HFFc6 (cell line): ENCODE measurements at regions not wholly inside any gene's neighbourhood (a gene's known extent, or its start where the extent isn't known, plus 50 kb on each side); places are given as distances from the start of the nearest gene placed in this dataset.
A peak's percentile ranks its signal among the peaks of the same experiment; 100 is the strongest.

Source experiments
- DNase-seq: peaks from one replicate; pipeline ENCODE4 v3.0.0-alpha.2; 2018
- H3K27ac Mint-ChIP-seq: 2 replicates; pipeline ENCODE4 v1.8.0; 2020; ENCODE audit warnings: mild to moderate bottlenecking, mixed read lengths
- H3K27me3 Mint-ChIP-seq: 2 replicates; pipeline ENCODE4 v1.8.0; 2021; ENCODE audit warnings: mild to moderate bottlenecking, moderate library complexity, mixed read lengths; ENCODE audit not compliant: insufficient read depth
- H3K36me3 Mint-ChIP-seq: 2 replicates; pipeline ENCODE4 v1.8.0; 2021; ENCODE audit warnings: low read depth, mixed read lengths
- H3K4me1 Mint-ChIP-seq: 2 replicates; pipeline ENCODE4 v1.8.0; 2020; ENCODE audit warnings: low read depth, mixed read lengths
- H3K4me3 Mint-ChIP-seq: 2 replicates; pipeline ENCODE4 v1.8.0; 2020; ENCODE audit warnings: mild to moderate bottlenecking, moderate library complexity, mixed read lengths
- H3K9me3 Mint-ChIP-seq: 2 replicates; pipeline ENCODE4 v1.8.0; 2020; ENCODE audit warnings: mild to moderate bottlenecking, mixed read lengths
- CTCF ChIP-seq: fragments of 200-600 bp; sonication (generic); IDR thresholded peaks from 2 replicates; pipeline ENCODE4 v1.5.0; 2021; ENCODE audit warnings: antibody characterized with exemption, mild to moderate bottlenecking

DNA sequence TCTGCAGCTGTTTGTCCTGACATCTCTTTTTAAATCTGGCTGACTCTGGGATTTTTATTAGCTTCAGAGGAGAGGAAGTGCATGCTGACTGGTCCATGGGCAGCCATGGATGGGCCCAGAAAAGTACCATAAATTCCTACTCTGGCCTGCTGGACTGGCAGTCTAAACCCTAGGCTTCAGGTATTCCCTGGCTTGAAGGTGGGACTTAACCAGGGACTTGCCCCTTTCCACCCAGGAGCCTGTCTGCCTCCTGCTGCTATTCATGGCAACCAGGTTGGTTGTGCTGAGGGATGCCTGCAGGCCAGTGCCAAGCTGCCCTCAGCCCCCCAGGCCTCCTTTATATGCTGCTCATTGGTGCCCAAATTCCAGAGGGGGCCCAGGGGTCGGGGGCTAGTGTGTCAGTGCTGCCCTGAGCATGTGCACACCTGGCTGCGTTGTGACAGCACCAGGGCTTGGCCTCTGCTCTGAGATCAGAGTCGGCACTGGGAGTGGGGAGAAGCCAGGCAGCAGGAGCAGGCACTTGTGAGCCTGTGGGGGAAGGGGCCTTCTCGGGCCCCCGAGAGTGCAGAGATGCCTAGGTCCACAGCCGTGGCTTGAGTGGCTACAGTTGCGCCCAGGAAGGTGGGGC, 195.7 kb upstream of the TFPI start:
- Mint-ChIP-seq H3K36me3 (no peaks in the 10 kb centered on the region), H3K4me1 (0 out of 2 replicates have a peak, but pooled peaks cover 6% of the 10 kb centered on the region), H3K9me3 (no peaks in the 10 kb centered on the region), H3K27ac (no peak overlapping the region), H3K4me3 (no peak overlapping the region), H3K27me3 (no peaks in the 10 kb centered on the region)
- no peak for TF ChIP-seq CTCF
- DNase-seq: no peak

GRCh38 chr2:187768995-187769394, 214.8 kb upstream of the TFPI start:
- Mint-ChIP-seq H3K4me3 (no peak overlapping the region), H3K36me3 (no peaks in the 10 kb centered on the region), H3K4me1 (peaks cover 8% of the 10 kb centered on the region), H3K27me3 (no peaks in the 10 kb centered on the region; the same call in 1 of the 2 replicates), H3K9me3 (no peaks in the 10 kb centered on the region), H3K27ac (no peak overlapping the region)
- no peak for DNase-seq
- no peak for TF ChIP-seq CTCF

DNA sequence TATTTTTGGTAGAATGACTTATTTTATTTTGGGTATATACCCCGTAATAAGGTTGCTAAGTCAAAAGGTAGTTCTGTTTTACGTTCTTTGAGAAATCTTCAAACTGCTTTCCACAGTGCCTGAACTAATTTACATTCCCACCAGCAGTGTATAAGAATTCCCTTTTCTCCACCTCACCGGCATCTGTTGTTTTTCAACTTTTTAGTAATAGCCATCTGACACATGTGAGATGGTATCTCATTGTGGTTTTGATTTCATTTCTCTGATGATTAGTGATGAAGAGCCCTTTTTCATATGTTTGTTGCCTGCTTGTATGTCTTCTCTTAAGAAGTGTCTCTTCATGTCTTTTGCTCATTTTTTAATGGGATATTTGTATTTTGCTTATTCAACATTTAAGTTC, 215.2 kb upstream of the TFPI start:
- Mint-ChIP-seq H3K36me3 (no peaks in the 10 kb centered on the region), H3K9me3 (no peaks in the 10 kb centered on the region), H3K27ac (no peak overlapping the region), H3K4me1 (peaks cover 12% of the 10 kb centered on the region), H3K4me3 (no peak overlapping the region), H3K27me3 (no peaks in the 10 kb centered on the region; the same call in 1 of the 2 replicates)
- DNase-seq: no peak
- no peak for TF ChIP-seq CTCF

DNA sequence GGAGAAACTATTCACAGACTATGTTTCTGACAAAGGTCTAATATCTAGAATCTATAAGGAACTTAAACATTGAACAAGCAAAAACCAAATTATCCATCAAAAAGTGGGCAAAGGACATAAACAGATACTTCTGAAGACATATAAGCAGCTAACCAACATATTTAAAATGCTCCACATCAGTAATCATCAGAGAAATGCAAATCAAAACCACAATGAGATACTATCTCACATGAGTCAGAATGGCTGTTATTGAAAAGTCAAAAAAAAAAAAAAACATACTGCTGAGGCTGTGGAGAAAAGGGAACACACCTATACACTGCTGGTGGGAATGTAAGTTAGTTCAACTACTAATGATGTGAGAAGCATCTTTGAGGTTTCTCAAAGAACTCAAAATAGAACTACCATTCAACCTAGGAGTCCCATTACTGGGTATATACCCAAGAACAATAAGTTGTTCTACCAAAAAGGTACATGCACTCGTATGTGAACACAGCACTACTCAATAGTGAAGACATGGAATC, 220.4 kb upstream of the TFPI start:
- Mint-ChIP-seq H3K4me3 (peak overlapping the region; percentile 45), H3K4me1 (peaks cover 29% of the 10 kb centered on the region), H3K9me3 (no peaks in the 10 kb centered on the region), H3K27me3 (no peaks in the 10 kb centered on the region), H3K27ac (no peak overlapping the region; the same call in 1 of the 2 replicates), H3K36me3 (no peaks in the 10 kb centered on the region)
- no peak for TF ChIP-seq CTCF
- DNase-seq: peak; percentile 86

DNA sequence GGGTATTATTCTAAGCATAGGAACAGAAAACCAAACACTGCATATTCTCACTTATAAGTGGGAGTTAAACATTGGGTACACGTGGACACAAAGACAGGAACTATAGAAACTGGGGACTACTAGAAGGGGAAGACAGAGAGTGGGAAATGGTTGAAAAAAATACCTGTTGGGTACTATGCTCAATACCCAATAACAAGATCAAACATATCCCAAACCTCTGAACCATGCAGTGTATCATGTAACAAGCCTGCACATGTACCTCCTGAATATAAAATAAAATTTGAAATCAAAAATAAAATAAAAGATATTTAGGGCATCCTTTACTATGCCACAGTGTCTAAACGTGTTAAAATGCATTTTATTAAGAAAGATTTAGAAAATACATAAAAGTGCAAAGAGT, 221.0 kb upstream of the TFPI start:
- no peak overlapping the region for H3K27ac Mint-ChIP-seq
- no peak overlapping the region for H3K4me3 Mint-ChIP-seq
- TF ChIP-seq CTCF: no peak
- no peaks in the 10 kb centered on the region for H3K9me3 Mint-ChIP-seq
- H3K27me3 Mint-ChIP-seq: no peaks in the 10 kb centered on the region
- no peaks in the 10 kb centered on the region for H3K36me3 Mint-ChIP-seq
- DNase-seq: no peak
- peaks cover 29% of the 10 kb centered on the region for H3K4me1 Mint-ChIP-seq
